A549 (cell line): ENCODE measurements at regions not wholly inside any gene's neighbourhood (a gene's known extent, or its start where the extent isn't known, plus 50 kb on each side); places are given as distances from the start of the nearest gene placed in this dataset.

ENCODE experiments used
- CBX2 ChIP-seq: fragments of 200-600 bp; sonication (generic); IDR thresholded peaks from 2 replicates; pipeline ENCODE4 v1.6.1; 2016; ENCODE audit warnings: low read depth, mild to moderate bottlenecking, borderline replicate concordance
- CTCF ChIP-seq: fragments of >200 bp; sonication (Bioruptor Twin); formaldehyde crosslinking; IDR thresholded peaks from 3 replicates; pipeline ENCODE4 v1.5.1; 2016
- ELK1 ChIP-seq: fragments of 150-350 bp; IDR thresholded peaks from 2 replicates; pipeline ENCODE4 v1.6.1; 2014; ENCODE audit warnings: low read depth, mild to moderate bottlenecking, low read length
- EP300 ChIP-seq, 2 experiments: fragments of >200 bp; sonication (Bioruptor Twin); formaldehyde crosslinking; IDR thresholded peaks; 2 replicates in 1 of 2; 3 replicates in 1 of 2; pipeline ENCODE4 v1.6.1; 2016 to 2017
- JUN ChIP-seq, 2 experiments: fragments of >200 bp; sonication (Bioruptor Twin); formaldehyde crosslinking; IDR thresholded peaks; 2 replicates in 1 of 2; 3 replicates in 1 of 2; pipeline ENCODE4 v1.6.1; 2016 to 2017
- JUNB ChIP-seq: fragments of >200 bp; sonication (Bioruptor Twin); formaldehyde crosslinking; IDR thresholded peaks from 2 replicates; pipeline ENCODE4 v1.6.1; 2016
- KDM1A ChIP-seq: fragments of 200-600 bp; sonication (generic); IDR thresholded peaks from 2 replicates; pipeline ENCODE4 v1.6.1; 2016; ENCODE audit warnings: low read depth, mild to moderate bottlenecking
- MAZ ChIP-seq: fragments of 150-350 bp; IDR thresholded peaks from 2 replicates; pipeline ENCODE4 v1.6.1; 2014; ENCODE audit warnings: antibody characterized with exemption, low read depth, low read length, borderline replicate concordance
- MYC ChIP-seq: IDR thresholded peaks from 2 replicates; pipeline ENCODE4 v1.6.1; 2012; ENCODE audit warnings: mild to moderate bottlenecking, inconsistent platforms, low read length, improper control_type of control experiment, borderline replicate concordance
- POLR2A ChIP-seq: IDR thresholded peaks from 2 replicates; pipeline ENCODE4 v1.6.1; 2012; ENCODE audit warnings: mild to moderate bottlenecking, low read length
- ZSCAN20 ChIP-seq: fragments of 250-450 bp; sonication (Bioruptor Pico); IDR thresholded peaks from 2 replicates; pipeline ENCODE4 v1.8.0; 2022; ENCODE audit warnings: mild to moderate bottlenecking, moderate library complexity
- TF ChIP-seq, protein P1 (sequence below): IDR thresholded peaks from 2 replicates; pipeline ENCODE4 v1.6.1; 2012; ENCODE audit warnings: low read depth, borderline replicate concordance
- TF ChIP-seq, protein P2 (sequence below): fragments of 200-600 bp; sonication (generic); IDR thresholded peaks from 2 replicates; pipeline ENCODE4 v1.6.1; 2016; ENCODE audit warnings: antibody characterized with exemption, mild to moderate bottlenecking, moderate library complexity

DNA sequence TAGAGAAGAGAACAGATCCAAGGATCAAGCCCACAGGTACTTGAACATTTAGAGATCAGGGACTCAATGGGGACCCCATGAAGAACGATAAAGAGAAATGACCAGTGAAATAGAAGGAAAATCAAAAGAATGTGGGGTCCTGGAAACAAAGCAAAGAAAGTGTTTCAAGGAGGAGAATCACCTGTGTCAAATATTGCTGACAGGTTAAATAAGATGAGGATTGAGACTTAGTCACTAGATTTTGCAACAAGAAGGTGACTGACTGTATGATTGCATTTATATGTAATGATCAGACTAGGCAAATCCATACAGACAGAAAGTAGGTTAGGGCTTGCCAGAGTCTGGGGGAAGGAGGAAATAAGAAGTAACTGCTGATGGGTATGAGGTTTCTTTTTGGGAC lies 254.9 kb upstream of the NPY start:
- TF ChIP-seq, protein P1, sequence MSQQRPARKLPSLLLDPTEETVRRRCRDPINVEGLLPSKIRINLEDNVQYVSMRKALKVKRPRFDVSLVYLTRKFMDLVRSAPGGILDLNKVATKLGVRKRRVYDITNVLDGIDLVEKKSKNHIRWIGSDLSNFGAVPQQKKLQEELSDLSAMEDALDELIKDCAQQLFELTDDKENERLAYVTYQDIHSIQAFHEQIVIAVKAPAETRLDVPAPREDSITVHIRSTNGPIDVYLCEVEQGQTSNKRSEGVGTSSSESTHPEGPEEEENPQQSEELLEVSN, result no peak
- TF ChIP-seq CTCF (no peak), ELK1 (no peak), MYC (no peak), EP300 (IDR thresholded peaks at IDR 0.05) (no peak), CBX2 (no peak), ZSCAN20 (no peak), KDM1A (no peak), POLR2A (no peak), MAZ (no peak), JUNB (no peak), JUN (IDR thresholded peaks at IDR 0.05) (no peak)
- TF ChIP-seq, protein P2, sequence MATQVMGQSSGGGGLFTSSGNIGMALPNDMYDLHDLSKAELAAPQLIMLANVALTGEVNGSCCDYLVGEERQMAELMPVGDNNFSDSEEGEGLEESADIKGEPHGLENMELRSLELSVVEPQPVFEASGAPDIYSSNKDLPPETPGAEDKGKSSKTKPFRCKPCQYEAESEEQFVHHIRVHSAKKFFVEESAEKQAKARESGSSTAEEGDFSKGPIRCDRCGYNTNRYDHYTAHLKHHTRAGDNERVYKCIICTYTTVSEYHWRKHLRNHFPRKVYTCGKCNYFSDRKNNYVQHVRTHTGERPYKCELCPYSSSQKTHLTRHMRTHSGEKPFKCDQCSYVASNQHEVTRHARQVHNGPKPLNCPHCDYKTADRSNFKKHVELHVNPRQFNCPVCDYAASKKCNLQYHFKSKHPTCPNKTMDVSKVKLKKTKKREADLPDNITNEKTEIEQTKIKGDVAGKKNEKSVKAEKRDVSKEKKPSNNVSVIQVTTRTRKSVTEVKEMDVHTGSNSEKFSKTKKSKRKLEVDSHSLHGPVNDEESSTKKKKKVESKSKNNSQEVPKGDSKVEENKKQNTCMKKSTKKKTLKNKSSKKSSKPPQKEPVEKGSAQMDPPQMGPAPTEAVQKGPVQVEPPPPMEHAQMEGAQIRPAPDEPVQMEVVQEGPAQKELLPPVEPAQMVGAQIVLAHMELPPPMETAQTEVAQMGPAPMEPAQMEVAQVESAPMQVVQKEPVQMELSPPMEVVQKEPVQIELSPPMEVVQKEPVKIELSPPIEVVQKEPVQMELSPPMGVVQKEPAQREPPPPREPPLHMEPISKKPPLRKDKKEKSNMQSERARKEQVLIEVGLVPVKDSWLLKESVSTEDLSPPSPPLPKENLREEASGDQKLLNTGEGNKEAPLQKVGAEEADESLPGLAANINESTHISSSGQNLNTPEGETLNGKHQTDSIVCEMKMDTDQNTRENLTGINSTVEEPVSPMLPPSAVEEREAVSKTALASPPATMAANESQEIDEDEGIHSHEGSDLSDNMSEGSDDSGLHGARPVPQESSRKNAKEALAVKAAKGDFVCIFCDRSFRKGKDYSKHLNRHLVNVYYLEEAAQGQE, result no peak
